UCSD-AML1 (cell line): ENCODE measurements at regions not wholly inside any gene's neighbourhood (a gene's known extent, or its start where the extent isn't known, plus 50 kb on each side); places are given as distances from the start of the nearest gene placed in this dataset.

ENCODE experiments used
- DNase-seq: peaks from one replicate; lab custom pipeline; 2025; ENCODE audit not compliant: unreplicated experiment; lab: John Stamatoyannopoulos, UW

- DNase-seq: no peak
These were observed 130.1 kb downstream of the C9orf50 start for GRCh38 chr9:129490583-129491486.

- DNase-seq: no peak
These were observed 130.9 kb downstream of the C9orf50 start for GRCh38 chr9:129489838-129490582.

- no peak for DNase-seq
These were observed 133.0 kb downstream of the C9orf50 start for GRCh38 chr9:129487658-129488483.

- DNase-seq: no peak
These were observed 133.9 kb downstream of the C9orf50 start for GRCh38 chr9:129486756-129487657.

GRCh38 chr9:129485145-129485774, 135.6 kb downstream of the C9orf50 start:
- no peak for DNase-seq

- DNase-seq: no peak
These were observed 136.4 kb downstream of the C9orf50 start for GRCh38 chr9:129484352-129485000.

GRCh38 chr9:129483415-129484351, 137.2 kb downstream of the C9orf50 start:
- no peak for DNase-seq

- DNase-seq: peak; percentile 72
These were observed 138.1 kb downstream of the C9orf50 start for GRCh38 chr9:129482521-129483414.

- peak; percentile 43 for DNase-seq
These were observed 138.9 kb downstream of the C9orf50 start for GRCh38 chr9:129481810-129482511.

GRCh38 chr9:129481424-129481809, 139.5 kb downstream of the C9orf50 start:
- DNase-seq: no peak

- no peak for DNase-seq
These were observed 140.2 kb downstream of the C9orf50 start for GRCh38 chr9:129480745-129481144.

- DNase-seq: no peak
These were observed 140.7 kb downstream of the C9orf50 start for GRCh38 chr9:129480227-129480626.

GRCh38 chr9:129479631-129480011, 141.3 kb downstream of the C9orf50 start:
- DNase-seq: no peak

GRCh38 chr9:129478961-129479630, 141.8 kb downstream of the C9orf50 start:
- DNase-seq: no peak

GRCh38 chr9:129478461-129478860, 142.4 kb downstream of the C9orf50 start:
- no peak for DNase-seq
